Choroid plexus epithelial cell (primary cell): ENCODE measurements at regions not wholly inside any gene's neighbourhood (a gene's known extent, or its start where the extent isn't known, plus 50 kb on each side); places are given as distances from the start of the nearest gene placed in this dataset.
A peak's percentile ranks its signal among the peaks of the same experiment; 100 is the strongest.

Experiments used
- DNase-seq: peaks from one replicate; pipeline ENCODE4 v3.0.0-alpha.2; 2010; ENCODE audit warnings: low read depth
- H3K4me3 ChIP-seq: 2 replicates; pipeline ENCODE4 v1.5.1; 2011; ENCODE audit warnings: low read depth, mild to moderate bottlenecking, control low read depth, low read length, moderate library complexity
- CTCF ChIP-seq: conservative IDR thresholded peaks from 2 replicates; pipeline ENCODE4 v1.5.1; 2011; ENCODE audit warnings: low read depth, mild to moderate bottlenecking, control low read depth, inconsistent platforms, low read length, moderate library complexity

GRCh38 chr1:193358419-193358818 is 172.0 kb upstream of the B3GALT2 start:
- peak; percentile 3 for TF ChIP-seq CTCF
- no peak overlapping the region for H3K4me3 ChIP-seq
- DNase-seq = no peak

- H3K4me3 ChIP-seq = no peak overlapping the region
- no peak for TF ChIP-seq CTCF
- no peak for DNase-seq
Measured at GRCh38 chr1:193356249-193356648, 169.8 kb upstream of the B3GALT2 start.

GRCh38 chr1:193355626-193356025 is 169.2 kb upstream of the B3GALT2 start:
- no peak overlapping the region for H3K4me3 ChIP-seq
- no peak for DNase-seq
- no peak for TF ChIP-seq CTCF

GRCh38 chr1:193355178-193355577 is 168.8 kb upstream of the B3GALT2 start:
- no peak for TF ChIP-seq CTCF
- no peak overlapping the region for H3K4me3 ChIP-seq
- peak; percentile 44 for DNase-seq

GRCh38 chr1:193348769-193349535 is 162.5 kb upstream of the B3GALT2 start:
- TF ChIP-seq CTCF = no peak
- H3K4me3 ChIP-seq = no peak overlapping the region
- no peak for DNase-seq

GRCh38 chr1:193348091-193348768 is 161.8 kb upstream of the B3GALT2 start:
- no peak overlapping the region for H3K4me3 ChIP-seq
- TF ChIP-seq CTCF = no peak
- peak; percentile 73 for DNase-seq
